H1 (cell line): ENCODE measurements at regions not wholly inside any gene's neighbourhood (a gene's known extent, or its start where the extent isn't known, plus 50 kb on each side); places are given as distances from the start of the nearest gene placed in this dataset.

ENCODE experiments used
- ASH2L ChIP-seq: fragments of 200-600, 300-600 bp; sonication (generic); IDR thresholded peaks from one replicate; pipeline ENCODE4 v1.7.1; 2017; ENCODE audit warnings: low read length
- CBX8 ChIP-seq: fragments of 300-800, 300-1000 bp; sonication (generic); IDR thresholded peaks from 2 replicates; pipeline ENCODE4 v1.7.1; 2016; ENCODE audit warnings: low read depth, low read length, borderline replicate concordance
- CEBPB ChIP-seq: IDR thresholded peaks from 2 replicates; pipeline ENCODE4 v1.6.1; 2012; ENCODE audit warnings: low read depth, low read length
- CHD7 ChIP-seq: fragments of 300-600 bp; sonication (generic); IDR thresholded peaks from 2 replicates; pipeline ENCODE4 v1.7.1; 2012; ENCODE audit warnings: low read length, moderate library complexity, mild to moderate bottlenecking, inconsistent platforms; ENCODE audit not compliant: insufficient replicate concordance
- CREB1 ChIP-seq: IDR thresholded peaks from 2 replicates; pipeline ENCODE4 v1.6.1; 2012; ENCODE audit warnings: inconsistent platforms
- E2F6 ChIP-seq: IDR thresholded peaks from 2 replicates; pipeline ENCODE4 v1.6.1; 2012; ENCODE audit warnings: inconsistent platforms
- JUN ChIP-seq: IDR thresholded peaks from 2 replicates; pipeline ENCODE4 v1.6.1; 2011; ENCODE audit warnings: low read depth, mild to moderate bottlenecking, improper control_type of control experiment, low read length
- SIRT6 ChIP-seq: IDR thresholded peaks from one replicate; pipeline ENCODE4 v1.7.1; 2012; ENCODE audit warnings: low read length, inconsistent platforms
- USF2 ChIP-seq: IDR thresholded peaks from 2 replicates; pipeline ENCODE4 v1.6.1; 2011; ENCODE audit warnings: low read length, improper control_type of control experiment

GRCh38 chr20:19888269-19888671 lies 128.9 kb upstream of the NAA20 start (continued):
- no peak for TF ChIP-seq CHD7
- no peak for TF ChIP-seq E2F6
- no peak for TF ChIP-seq CEBPB
- no peak for TF ChIP-seq SIRT6
- no peak for TF ChIP-seq USF2
- TF ChIP-seq JUN, result no peak
- no peak for TF ChIP-seq ASH2L
- no peak for TF ChIP-seq CREB1
- no peak for TF ChIP-seq CBX8
- TF ChIP-seq, all 59 proteins: peak for 0
